ENCODE measurements at regions not wholly inside any gene's neighbourhood (a gene's known extent, or its start where the extent isn't known, plus 50 kb on each side); places are given as distances from the start of the nearest gene placed in this dataset.

DNA sequence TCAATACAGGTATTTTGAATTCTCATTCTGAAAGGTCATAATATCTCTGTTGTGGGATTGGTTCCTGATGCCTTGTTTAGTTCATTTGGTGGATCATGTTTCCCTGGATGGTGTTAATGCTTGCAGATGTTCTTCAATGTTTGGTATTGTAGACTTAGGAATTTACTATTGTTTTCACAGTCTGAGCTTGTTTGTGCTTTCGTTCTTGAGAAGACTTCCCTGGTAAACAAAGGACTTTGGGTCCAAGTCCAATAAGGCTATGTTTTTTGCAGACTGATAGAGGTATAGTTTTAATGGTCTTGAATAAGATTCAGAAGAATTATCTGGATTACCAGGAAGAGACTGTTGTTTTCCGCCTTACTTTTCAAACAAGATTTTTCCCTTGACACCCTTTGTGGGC is 1646.3 kb downstream of the AMY1C start:
- Mint-ChIP-seq H3K27me3 (ENCODE audit: insufficient read depth, unreplicated experiment) (no peaks in the 10 kb centered on the region), H3K4me3 (ENCODE audit: unreplicated experiment) (no peak overlapping the region), H3K27ac (ENCODE audit: low read depth, unreplicated experiment) (no peak overlapping the region), H3K36me3 (ENCODE audit: insufficient read depth, unreplicated experiment) (no peaks in the 10 kb centered on the region), H3K9me3 (ENCODE audit: unreplicated experiment) (peaks cover 7% of the 10 kb centered on the region), H3K4me1 (ENCODE audit: insufficient read depth, unreplicated experiment) (no peaks in the 10 kb centered on the region)
- no peak for TF ChIP-seq CTCF (IDR thresholded peaks at IDR 0.05; ENCODE audit: unreplicated experiment)
- ChIA-PET CTCF (interaction anchor here (0.9 kb wide), 1 partner anchor 9 kb away, joined by 3 read pairs; no protein-coding TSS in a partner anchor), POLR2A (no interaction called here)
- no TSS peak for BruUV-seq (replicated peaks)
- intact Hi-C loops (cut with micrococcal nuclease): no loop called here
- DNase-seq (ENCODE audit: unreplicated experiment): no peak

GRCh38 chr1:105398909-105399308 is 1649.2 kb downstream of the AMY1C start:
- H3K9me3 Mint-ChIP-seq (ENCODE audit: unreplicated experiment): peaks cover 7% of the 10 kb centered on the region
- H3K27me3 Mint-ChIP-seq (ENCODE audit: insufficient read depth, unreplicated experiment): no peaks in the 10 kb centered on the region
- no peak for TF ChIP-seq CTCF (IDR thresholded peaks at IDR 0.05; ENCODE audit: unreplicated experiment)
- BruUV-seq (replicated peaks): no TSS peak
- DNase-seq (ENCODE audit: unreplicated experiment): no peak
- POLR2A ChIA-PET: no interaction called here
- H3K4me3 Mint-ChIP-seq (ENCODE audit: unreplicated experiment): no peak overlapping the region
- intact Hi-C loops (cut with micrococcal nuclease): no loop called here
- no peaks in the 10 kb centered on the region for H3K36me3 Mint-ChIP-seq (ENCODE audit: insufficient read depth, unreplicated experiment)
- no peak overlapping the region for H3K27ac Mint-ChIP-seq (ENCODE audit: low read depth, unreplicated experiment)
- H3K4me1 Mint-ChIP-seq (ENCODE audit: insufficient read depth, unreplicated experiment): no peaks in the 10 kb centered on the region
- CTCF ChIA-PET: interaction anchor here (0.6 kb wide), 1 partner anchor 35 kb away, joined by 5 read pairs; no protein-coding TSS in a partner anchor

DNA sequence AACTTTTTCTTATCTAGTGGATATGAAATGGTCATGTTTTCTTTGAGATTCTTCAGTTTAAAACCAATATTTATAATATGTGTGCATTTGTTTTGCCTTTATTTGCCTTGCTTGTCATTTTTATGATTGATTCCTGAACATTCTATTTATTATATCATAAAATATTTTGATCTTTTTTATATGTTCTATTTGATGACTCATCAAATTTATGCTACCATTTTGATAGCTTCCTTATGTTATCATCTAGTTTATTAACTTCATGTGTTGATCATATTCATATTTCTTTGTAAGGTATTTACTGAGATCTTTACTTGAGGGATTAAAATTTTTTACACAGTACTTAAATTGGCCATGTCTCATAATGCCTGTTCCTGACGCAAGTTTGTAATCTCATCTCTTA is 1650.0 kb downstream of the AMY1C start:
- no peaks in the 10 kb centered on the region for H3K36me3 Mint-ChIP-seq (ENCODE audit: insufficient read depth, unreplicated experiment)
- intact Hi-C loops (cut with micrococcal nuclease): no loop called here
- H3K27me3 Mint-ChIP-seq (ENCODE audit: insufficient read depth, unreplicated experiment): no peaks in the 10 kb centered on the region
- no peak for DNase-seq (ENCODE audit: unreplicated experiment)
- no peaks in the 10 kb centered on the region for H3K4me1 Mint-ChIP-seq (ENCODE audit: insufficient read depth, unreplicated experiment)
- H3K27ac Mint-ChIP-seq (ENCODE audit: low read depth, unreplicated experiment): no peak overlapping the region
- POLR2A ChIA-PET: no interaction called here
- CTCF ChIA-PET: no interaction called here
- no TSS peak for BruUV-seq (replicated peaks)
- no peak overlapping the region for H3K4me3 Mint-ChIP-seq (ENCODE audit: unreplicated experiment)
- no peak for TF ChIP-seq CTCF (IDR thresholded peaks at IDR 0.05; ENCODE audit: unreplicated experiment)
- H3K9me3 Mint-ChIP-seq (ENCODE audit: unreplicated experiment): peaks cover 3% of the 10 kb centered on the region

DNA sequence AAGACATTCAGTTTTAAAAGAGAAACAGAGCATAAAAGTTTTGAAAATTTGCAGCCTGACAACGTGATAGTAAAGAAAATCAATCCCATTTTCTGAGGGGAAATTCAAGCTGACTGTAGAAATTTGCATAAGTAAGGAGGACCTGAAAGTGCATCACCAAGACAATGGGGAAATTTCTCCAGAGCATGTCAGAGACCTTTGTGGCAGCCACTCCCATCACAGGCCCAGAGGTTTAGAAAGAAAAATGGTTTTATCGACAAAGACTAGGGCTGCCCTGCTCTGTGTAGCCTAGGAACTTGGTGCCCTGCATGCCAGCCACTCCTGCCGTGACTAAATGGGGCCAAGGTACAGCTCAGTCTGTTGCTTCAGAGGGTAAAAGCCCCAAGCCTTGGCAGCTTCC is 1640.2 kb upstream of the PRMT6 start:
- CTCF ChIA-PET: no interaction called here
- no TSS peak for BruUV-seq (replicated peaks)
- no peaks in the 10 kb centered on the region for H3K4me1 Mint-ChIP-seq (ENCODE audit: insufficient read depth, unreplicated experiment)
- DNase-seq (ENCODE audit: unreplicated experiment): no peak
- H3K4me3 Mint-ChIP-seq (ENCODE audit: unreplicated experiment): no peak overlapping the region
- intact Hi-C loops (cut with micrococcal nuclease): no loop called here
- no peaks in the 10 kb centered on the region for H3K36me3 Mint-ChIP-seq (ENCODE audit: insufficient read depth, unreplicated experiment)
- no peaks in the 10 kb centered on the region for H3K27me3 Mint-ChIP-seq (ENCODE audit: insufficient read depth, unreplicated experiment)
- POLR2A ChIA-PET: interaction anchor here (0.7 kb wide), 2 partner anchors 342 to 368 kb away, joined by 3 to 4 read pairs; no protein-coding TSS in a partner anchor
- H3K27ac Mint-ChIP-seq (ENCODE audit: low read depth, unreplicated experiment): no peak overlapping the region
- peaks cover 7% of the 10 kb centered on the region for H3K9me3 Mint-ChIP-seq (ENCODE audit: unreplicated experiment)
- TF ChIP-seq CTCF (IDR thresholded peaks at IDR 0.05; ENCODE audit: unreplicated experiment): no peak

Data from MCF 10A (cell line).